ENCODE measurements at regions not wholly inside any gene's neighbourhood (a gene's known extent, or its start where the extent isn't known, plus 50 kb on each side); places are given as distances from the start of the nearest gene placed in this dataset.

GRCh38 chr5:104903941-104904340, 1341.4 kb upstream of the NUDT12 start:
- Histone ChIP-seq H3K4ac (ENCODE audit: low read depth, low read length) (no peak overlapping the region), H2BK15ac (ENCODE audit: low read depth, low read length) (no peak overlapping the region), H3K79me2 (ENCODE audit: insufficient read depth, low read length) (no peaks in the 10 kb centered on the region), H4K5ac (ENCODE audit: insufficient read length, low read depth, low read length) (no peak overlapping the region), H2AFZ (ENCODE audit: low read length) (no peak overlapping the region), H4K8ac (replicated peaks; ENCODE audit: insufficient read length, low read depth, low read length) (no peak overlapping the region), H2BK120ac (ENCODE audit: low read depth, low read length, poor library complexity, severe bottlenecking) (no peak overlapping the region), H3K79me1 (ENCODE audit: insufficient read depth, low read depth, low read length, poor library complexity, severe bottlenecking) (no peaks in the 10 kb centered on the region), H3K27ac (ENCODE audit: insufficient read length, low read depth, low read length) (no peak overlapping the region), H3K56ac (ENCODE audit: insufficient read length, low read depth, low read length) (no peak overlapping the region), H3K27me3 (ENCODE audit: insufficient read depth, low read length) (no peaks in the 10 kb centered on the region), H2BK5ac (ENCODE audit: insufficient read length, low read length) (no peak overlapping the region), H3T11ph (ENCODE audit: low read length) (no peak overlapping the region), H2AK5ac (ENCODE audit: insufficient read length, low read length) (no peak overlapping the region), H3K23me2 (ENCODE audit: insufficient read length, low read depth, low read length, poor library complexity, severe bottlenecking) (no peaks in the 10 kb centered on the region), H3K23ac (ENCODE audit: insufficient read length, low read depth, low read length) (no peak overlapping the region), H2BK20ac (ENCODE audit: low read depth, low read length, poor library complexity, severe bottlenecking) (no peak overlapping the region), H3K18ac (ENCODE audit: insufficient read length, low read depth, low read length) (no peak overlapping the region), H3K14ac (ENCODE audit: insufficient read depth, low read length) (no peak overlapping the region), H4K20me1 (ENCODE audit: control insufficient read depth, insufficient read depth, insufficient read length) (no peaks in the 10 kb centered on the region), H3K4me1 (ENCODE audit: insufficient read depth, low read length) (no peaks in the 10 kb centered on the region), H3K4me2 (ENCODE audit: insufficient read depth, insufficient read length, low read length) (no peak overlapping the region), H2BK12ac (ENCODE audit: insufficient read length, low read depth, low read length) (no peak overlapping the region), H4K91ac (ENCODE audit: insufficient read length, low read depth, low read length) (no peak overlapping the region), H3K9me3 (ENCODE audit: control insufficient read depth, low read depth, low read length) (no peaks in the 10 kb centered on the region), H3K9ac (ENCODE audit: extremely low read depth, insufficient read length, low read length) (no peak overlapping the region)
- H3K4me1 Mint-ChIP-seq, result peaks cover 0 to 3% of the 10 kb centered on the region in 2 experiments; a peak in 1 of 4 replicates
- no peak overlapping the region for H3K27ac Mint-ChIP-seq
- H3K36me3 Mint-ChIP-seq (ENCODE audit: insufficient read depth in 1 of 3, low read depth in 3 of 3), result no peaks in the 10 kb centered on the region
- H3K27me3 Mint-ChIP-seq (ENCODE audit: low read depth), result no peaks in the 10 kb centered on the region
- H3K4me3 Mint-ChIP-seq, result no peak overlapping the region
- no peaks in the 10 kb centered on the region for H3K9me3 Mint-ChIP-seq
- no peak for DNase-seq
- WGBS (ENCODE audit: extremely low coverage, insufficient read length, low lambda C conversion rate), result no CpG with 5 or more reads among the region's 2 CpGs
- TF ChIP-seq, protein P1, sequence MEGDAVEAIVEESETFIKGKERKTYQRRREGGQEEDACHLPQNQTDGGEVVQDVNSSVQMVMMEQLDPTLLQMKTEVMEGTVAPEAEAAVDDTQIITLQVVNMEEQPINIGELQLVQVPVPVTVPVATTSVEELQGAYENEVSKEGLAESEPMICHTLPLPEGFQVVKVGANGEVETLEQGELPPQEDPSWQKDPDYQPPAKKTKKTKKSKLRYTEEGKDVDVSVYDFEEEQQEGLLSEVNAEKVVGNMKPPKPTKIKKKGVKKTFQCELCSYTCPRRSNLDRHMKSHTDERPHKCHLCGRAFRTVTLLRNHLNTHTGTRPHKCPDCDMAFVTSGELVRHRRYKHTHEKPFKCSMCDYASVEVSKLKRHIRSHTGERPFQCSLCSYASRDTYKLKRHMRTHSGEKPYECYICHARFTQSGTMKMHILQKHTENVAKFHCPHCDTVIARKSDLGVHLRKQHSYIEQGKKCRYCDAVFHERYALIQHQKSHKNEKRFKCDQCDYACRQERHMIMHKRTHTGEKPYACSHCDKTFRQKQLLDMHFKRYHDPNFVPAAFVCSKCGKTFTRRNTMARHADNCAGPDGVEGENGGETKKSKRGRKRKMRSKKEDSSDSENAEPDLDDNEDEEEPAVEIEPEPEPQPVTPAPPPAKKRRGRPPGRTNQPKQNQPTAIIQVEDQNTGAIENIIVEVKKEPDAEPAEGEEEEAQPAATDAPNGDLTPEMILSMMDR (conservative IDR thresholded peaks at IDR 0.05), result no peak
